RKO (cell line): ENCODE measurements at regions not wholly inside any gene's neighbourhood (a gene's known extent, or its start where the extent isn't known, plus 50 kb on each side); places are given as distances from the start of the nearest gene placed in this dataset.
"Not testable (repeated sequence)": the region's sequence is repeated elsewhere in the genome, so short reads cannot be mapped to it uniquely, and the experiment has no call there.

Experiments
- DNase-seq: peaks from one replicate; pipeline ENCODE4 v3.0.0-alpha.2; 2016; ENCODE audit warnings: low spot score

GRCh38 chr1:4172644-4173599 is 272.9 kb upstream of the C1orf174 start:
- no peak for DNase-seq

GRCh38 chr1:4173731-4174130 is 273.7 kb upstream of the C1orf174 start:
- no peak for DNase-seq

- no peak for DNase-seq
Measured at GRCh38 chr1:4174291-4175200, 274.5 kb upstream of the C1orf174 start.

GRCh38 chr1:4175566-4176405 is 275.7 kb upstream of the C1orf174 start:
- DNase-seq = no peak

GRCh38 chr1:4176841-4177240 is 276.8 kb upstream of the C1orf174 start:
- no peak for DNase-seq

- DNase-seq = no peak
Measured at GRCh38 chr1:4177425-4178150, 277.5 kb upstream of the C1orf174 start.

GRCh38 chr1:4178501-4179113 is 278.5 kb upstream of the C1orf174 start:
- DNase-seq = no peak

- DNase-seq = no peak
Measured at GRCh38 chr1:4179914-4180735, 280.1 kb upstream of the C1orf174 start.

- not testable (repeated sequence) for DNase-seq
Measured at GRCh38 chr1:4186486-4186885, 286.4 kb upstream of the C1orf174 start.

GRCh38 chr1:4203501-4203900 is 303.4 kb upstream of the C1orf174 start:
- DNase-seq = no peak

- no peak for DNase-seq
Measured at GRCh38 chr1:4207183-4207582, 307.1 kb upstream of the C1orf174 start.

- no peak for DNase-seq
Measured at GRCh38 chr1:4207842-4208692, 308.0 kb upstream of the C1orf174 start.

GRCh38 chr1:4210043-4210442 is 310.0 kb upstream of the C1orf174 start:
- no peak for DNase-seq

- DNase-seq = no peak
Measured at GRCh38 chr1:4212796-4213195, 312.7 kb upstream of the C1orf174 start.

GRCh38 chr1:4213366-4213973 is 313.4 kb upstream of the C1orf174 start:
- DNase-seq = no peak

- no peak for DNase-seq
Measured at GRCh38 chr1:4214826-4215225, 314.8 kb upstream of the C1orf174 start.

GRCh38 chr1:4215391-4215790 is 315.3 kb upstream of the C1orf174 start:
- no peak for DNase-seq

- no peak for DNase-seq
Measured at GRCh38 chr1:4216231-4216630, 316.2 kb upstream of the C1orf174 start.
